CD4-positive, alpha-beta T cell treated with Interleukin-6 for 4 hours (primary cell): ENCODE measurements at regions not wholly inside any gene's neighbourhood (a gene's known extent, or its start where the extent isn't known, plus 50 kb on each side); places are given as distances from the start of the nearest gene placed in this dataset.

Experiments
- DNase-seq: peaks from one replicate; pipeline ENCODE4 v3.0.0-alpha.2; 2020; ENCODE audit warnings: mixed read lengths

GRCh38 chr2:143906850-143907249 is 613.1 kb downstream of the ZEB2 start:
- DNase-seq, result no peak

GRCh38 chr2:143905587-143905986 is 614.3 kb downstream of the ZEB2 start:
- no peak for DNase-seq

GRCh38 chr2:143903172-143903856 is 616.6 kb downstream of the ZEB2 start:
- DNase-seq, result no peak

DNA sequence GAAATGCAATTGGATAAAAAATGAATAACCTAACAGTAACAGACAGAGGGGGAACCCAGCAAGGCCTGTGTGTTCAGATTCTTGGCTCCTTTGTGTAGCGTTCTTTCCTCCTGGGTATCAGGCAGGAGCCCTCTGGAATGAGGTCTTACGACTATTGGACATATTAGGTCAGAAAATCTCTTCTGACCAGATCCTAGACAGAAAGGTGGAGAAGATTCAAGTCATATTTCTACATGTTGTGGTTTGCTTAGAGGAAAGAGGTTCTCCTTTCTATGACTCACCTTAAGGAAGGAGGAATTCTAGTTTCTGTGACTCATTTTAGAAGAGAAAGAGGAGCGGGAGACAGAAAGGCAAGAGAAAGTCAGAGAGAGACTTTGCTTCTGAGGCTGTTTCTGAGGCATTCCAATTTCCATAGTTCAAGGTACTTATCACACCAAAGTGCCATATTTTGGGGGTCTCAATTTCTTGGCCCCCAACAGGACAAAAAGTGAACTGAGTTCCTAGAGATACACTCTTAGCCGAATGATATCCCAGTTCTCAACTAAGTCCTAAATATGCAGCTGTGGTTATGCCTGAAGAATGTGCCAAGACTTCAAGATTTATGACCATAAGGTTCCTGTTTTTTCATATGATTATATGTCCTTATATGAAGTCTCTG is 618.6 kb downstream of the ZEB2 start:
- no peak for DNase-seq

- no peak for DNase-seq
These were observed 619.9 kb downstream of the ZEB2 start for GRCh38 chr2:143899987-143900386.

GRCh38 chr2:143893371-143893770 is 626.5 kb downstream of the ZEB2 start:
- DNase-seq, result no peak

GRCh38 chr2:143891879-143892308 is 628.0 kb downstream of the ZEB2 start:
- no peak for DNase-seq

- no peak for DNase-seq
These were observed 629.1 kb downstream of the ZEB2 start for GRCh38 chr2:143890798-143891197.

DNA sequence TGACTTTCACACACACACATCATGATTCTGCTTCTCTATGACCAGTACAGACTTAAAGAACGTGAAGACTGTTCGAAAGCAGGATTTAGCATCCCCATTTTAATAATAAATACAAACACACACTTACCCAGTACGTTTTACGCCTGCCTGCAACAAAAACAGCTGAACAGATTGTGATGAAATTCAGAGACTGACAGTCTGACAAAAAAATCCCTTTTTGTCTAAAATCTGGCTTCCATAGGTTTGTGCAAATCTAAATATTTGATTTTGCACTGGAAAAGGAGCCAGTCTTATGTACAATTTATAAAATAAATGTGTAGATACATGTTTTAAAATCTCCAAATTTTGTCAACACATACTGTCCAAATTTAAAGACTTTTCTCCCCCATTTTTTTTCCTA is 630.7 kb downstream of the ZEB2 start:
- no peak for DNase-seq

- DNase-seq, result no peak
These were observed 634.5 kb downstream of the ZEB2 start for GRCh38 chr2:143885461-143885860.

DNA sequence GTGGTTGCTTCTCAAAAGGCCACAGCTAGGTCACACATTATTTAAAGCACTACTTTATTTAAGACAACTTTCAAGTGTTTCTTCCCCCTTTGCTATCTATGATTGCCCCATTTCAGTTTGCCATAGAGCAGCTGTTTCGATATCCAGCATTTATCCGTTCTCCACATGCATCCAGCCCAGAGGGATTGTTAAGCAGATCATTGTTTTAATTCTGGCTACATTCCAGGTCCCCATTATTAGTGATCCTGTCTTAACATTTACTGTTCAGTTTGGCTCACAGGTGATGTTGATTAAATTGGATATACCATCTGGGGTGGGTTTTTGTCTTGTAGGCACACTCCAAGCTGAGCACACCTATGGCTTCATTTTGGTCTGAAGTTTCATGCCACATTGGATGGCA is 638.7 kb downstream of the ZEB2 start:
- no peak for DNase-seq

DNA sequence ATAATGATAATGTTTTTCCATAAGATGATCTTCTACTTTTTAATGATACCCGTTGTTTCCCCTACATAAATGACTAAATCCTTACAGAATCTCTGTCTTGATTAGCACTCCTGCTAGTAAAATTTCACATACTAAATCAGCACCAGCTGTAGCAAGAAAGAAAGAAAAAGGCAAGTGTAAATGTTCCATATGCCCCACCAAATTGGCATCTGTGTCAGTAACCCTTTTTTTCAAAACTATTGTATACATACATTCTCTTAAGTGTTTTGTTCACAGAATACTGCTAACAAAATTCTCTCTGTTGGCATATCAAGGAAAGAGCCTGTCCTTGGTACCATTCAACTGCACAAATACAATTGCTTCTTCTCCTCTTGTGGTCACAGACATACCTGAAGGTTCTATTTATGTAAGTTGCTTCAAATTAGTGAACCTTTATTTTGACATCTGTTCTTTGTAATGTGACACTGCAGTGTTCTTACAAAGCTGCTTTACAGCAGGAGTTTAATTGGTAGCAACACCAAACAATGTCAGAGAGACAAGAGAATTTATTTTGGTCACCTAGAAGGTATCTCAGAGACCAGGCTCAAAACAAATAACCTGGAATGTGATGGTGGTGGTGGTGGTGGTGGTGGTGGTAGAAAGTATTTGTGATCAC is 641.9 kb downstream of the ZEB2 start:
- DNase-seq, result no peak

DNA sequence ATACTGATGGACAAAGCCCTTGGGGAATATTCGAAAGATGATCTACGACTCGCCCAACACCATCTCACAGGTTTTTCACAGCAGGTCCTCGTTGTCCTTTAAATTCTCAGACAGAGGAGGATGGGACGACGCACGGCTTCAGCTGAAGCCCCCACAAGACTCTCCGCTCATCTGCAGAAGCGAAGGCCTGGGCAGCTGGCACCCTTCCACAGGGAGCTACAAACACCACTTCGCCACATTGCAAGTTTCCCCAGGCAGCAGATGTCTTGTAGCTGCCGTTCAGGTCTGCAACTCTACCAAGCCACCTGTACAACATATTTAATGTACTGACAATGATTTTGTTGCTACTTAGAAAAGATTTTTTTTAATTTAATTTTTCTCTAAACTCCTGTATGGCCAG is 642.9 kb downstream of the ZEB2 start:
- DNase-seq, result no peak

DNA sequence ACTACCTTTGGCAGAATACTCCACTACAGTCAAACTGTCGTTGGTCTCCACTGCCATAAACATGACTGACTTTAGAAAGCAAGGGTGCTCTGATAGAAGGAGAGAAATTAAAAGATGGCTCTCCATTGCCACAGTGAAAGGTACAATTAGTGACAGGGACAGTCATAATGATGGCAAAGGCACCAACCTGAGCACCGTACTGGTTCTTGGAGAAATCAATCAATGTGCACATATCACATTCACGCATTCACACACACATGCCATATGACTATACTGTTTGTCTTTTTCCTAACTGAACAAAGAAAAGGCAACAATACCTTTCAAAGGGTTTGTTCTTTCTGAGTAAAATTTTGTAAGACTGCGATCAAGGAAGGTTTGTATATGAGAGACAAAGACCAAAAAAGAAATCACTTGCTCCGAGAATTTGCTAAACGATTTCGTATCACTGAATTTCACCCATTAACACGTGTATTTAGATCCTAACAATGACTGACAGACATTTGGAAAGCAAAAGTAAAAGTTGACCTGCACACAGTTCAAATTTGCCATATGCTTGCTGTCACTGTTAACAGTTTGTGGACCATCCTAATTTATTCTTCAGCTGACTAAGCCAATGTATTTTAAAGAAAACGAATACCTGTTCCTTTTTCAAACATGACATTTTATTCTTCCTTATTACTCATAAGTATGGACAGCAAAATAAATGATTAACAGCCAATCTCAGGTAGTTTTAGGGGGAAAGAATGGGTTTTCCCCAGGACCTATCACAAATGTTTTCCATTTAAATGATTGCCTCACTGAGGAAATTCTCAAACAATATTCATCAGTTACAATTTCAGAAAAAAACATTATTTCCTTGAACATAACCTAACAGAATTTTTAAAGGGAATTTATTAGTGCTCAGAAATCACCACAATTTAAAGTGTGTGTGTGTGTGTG is 644.4 kb downstream of the ZEB2 start:
- no peak for DNase-seq

GRCh38 chr2:143873886-143874285 is 646.0 kb downstream of the ZEB2 start:
- no peak for DNase-seq

GRCh38 chr2:143870696-143871095 is 649.2 kb downstream of the ZEB2 start:
- DNase-seq, result no peak

DNA sequence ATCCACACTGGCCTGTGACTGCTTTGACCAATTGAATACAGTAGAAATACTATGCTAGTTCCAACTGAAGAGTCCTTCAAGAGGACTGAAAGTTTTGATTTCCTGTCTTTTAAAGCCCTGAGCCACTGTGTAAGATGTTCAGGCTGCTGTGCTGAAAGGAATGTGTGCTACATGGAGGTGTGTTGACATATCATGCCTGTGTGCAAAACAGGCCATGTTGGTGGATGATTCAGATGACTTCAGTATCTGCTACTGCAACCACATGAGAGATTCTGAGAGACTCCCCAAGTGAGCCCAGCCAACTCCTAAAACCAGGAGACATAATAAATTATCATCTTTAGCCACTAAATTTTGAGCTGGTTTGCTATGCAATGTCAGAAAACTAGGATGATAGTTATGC is 662.9 kb downstream of the ZEB2 start:
- no peak for DNase-seq

- DNase-seq, result no peak
These were observed 667.2 kb downstream of the ZEB2 start for GRCh38 chr2:143852759-143853158.

- DNase-seq, result no peak
These were observed 669.8 kb downstream of the ZEB2 start for GRCh38 chr2:143850084-143850483.

DNA sequence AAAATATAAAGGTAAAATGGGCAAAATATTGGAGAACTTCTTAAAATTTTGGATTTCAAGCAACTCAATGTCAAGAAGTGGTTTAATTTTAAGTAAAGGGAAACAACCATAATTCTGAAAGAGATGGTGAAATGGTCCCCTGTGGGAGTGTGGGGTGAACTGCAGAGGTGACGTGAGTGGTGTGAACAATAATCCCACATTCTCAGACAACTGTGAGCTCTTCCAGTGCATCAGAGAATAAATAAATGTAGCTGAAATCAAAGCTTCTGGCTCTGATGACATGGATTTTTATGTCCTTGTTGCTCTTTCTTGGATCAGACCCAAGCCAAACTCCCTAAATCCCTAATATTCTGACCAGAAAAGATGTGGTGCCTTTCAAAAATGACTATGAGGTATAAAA is 672.7 kb downstream of the ZEB2 start:
- no peak for DNase-seq

GRCh38 chr2:143844986-143845385 is 674.9 kb downstream of the ZEB2 start:
- no peak for DNase-seq

DNA sequence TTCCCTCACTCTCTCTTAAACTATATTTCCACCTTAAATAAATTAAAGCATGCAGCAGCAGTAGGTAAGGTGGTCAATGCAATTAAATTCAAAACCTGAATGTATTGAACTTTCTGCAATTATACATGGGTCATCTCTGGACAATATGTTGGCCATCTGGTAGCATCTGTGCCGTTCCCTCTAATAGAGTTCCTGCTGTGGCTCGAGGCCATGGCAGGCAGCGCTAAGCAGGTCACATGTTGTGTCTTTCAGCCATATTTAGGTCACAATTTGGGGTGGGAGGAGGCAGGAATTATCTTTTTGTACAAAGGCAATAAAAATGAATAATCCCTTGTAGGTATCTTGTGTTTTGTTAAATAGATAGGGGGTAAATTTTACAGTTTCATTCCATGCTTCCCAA is 676.2 kb downstream of the ZEB2 start:
- DNase-seq, result no peak

DNA sequence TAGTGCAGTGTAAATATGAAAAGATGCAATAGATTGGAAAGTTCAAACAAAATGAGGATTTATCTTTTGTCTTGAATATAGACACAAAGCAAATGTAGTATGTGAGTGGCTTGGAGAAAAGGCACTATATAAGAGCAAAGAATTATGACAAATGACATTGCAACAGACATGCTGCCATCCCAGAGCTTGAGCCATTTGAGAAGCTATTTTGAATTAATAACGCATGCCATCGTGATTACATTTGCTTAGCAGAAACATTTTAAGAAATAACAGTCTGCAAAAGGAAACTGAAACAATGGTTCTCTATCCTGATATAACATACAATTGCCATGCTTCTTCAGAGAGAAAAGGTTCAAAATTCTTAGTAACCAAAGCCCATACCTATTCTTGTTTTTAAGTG is 677.1 kb downstream of the ZEB2 start:
- DNase-seq, result no peak
